Left lobe of liver (tissue), 2 donors: ENCODE measurements at regions not wholly inside any gene's neighbourhood (a gene's known extent, or its start where the extent isn't known, plus 50 kb on each side); places are given as distances from the start of the nearest gene placed in this dataset.
"Not testable (repeated sequence)": the region's sequence is repeated elsewhere in the genome, so short reads cannot be mapped to it uniquely, and the experiment has no call there.

Experiments used
- ATAC-seq: fragments of 200-7000 bp; cut with Tn5 transposase; one replicate; pipeline ENCODE4 v1.9.1; 2020; ENCODE audit warnings: mild to moderate bottlenecking, moderate library complexity
- DNase-seq: peaks from one replicate; pipeline ENCODE4 v3.0.0-alpha.2; 2020; ENCODE audit warnings: low spot score
- donor health status: DM: no; HTN: no; CAD: no; lungs with moderate emphysema.
- donor health status: DM: no; HTN: yes; CAD: no.

- no peak for DNase-seq
- no peak for ATAC-seq
Observed at GRCh38 chr10:84007482-84007881, 131.8 kb upstream of the GHITM start.

GRCh38 chr10:84008878-84009277, 130.4 kb upstream of the GHITM start:
- DNase-seq (no peak), ATAC-seq (peak; percentile 55)

GRCh38 chr10:84012431-84012830, 126.9 kb upstream of the GHITM start:
- DNase-seq (no peak), ATAC-seq (no peak)

DNA sequence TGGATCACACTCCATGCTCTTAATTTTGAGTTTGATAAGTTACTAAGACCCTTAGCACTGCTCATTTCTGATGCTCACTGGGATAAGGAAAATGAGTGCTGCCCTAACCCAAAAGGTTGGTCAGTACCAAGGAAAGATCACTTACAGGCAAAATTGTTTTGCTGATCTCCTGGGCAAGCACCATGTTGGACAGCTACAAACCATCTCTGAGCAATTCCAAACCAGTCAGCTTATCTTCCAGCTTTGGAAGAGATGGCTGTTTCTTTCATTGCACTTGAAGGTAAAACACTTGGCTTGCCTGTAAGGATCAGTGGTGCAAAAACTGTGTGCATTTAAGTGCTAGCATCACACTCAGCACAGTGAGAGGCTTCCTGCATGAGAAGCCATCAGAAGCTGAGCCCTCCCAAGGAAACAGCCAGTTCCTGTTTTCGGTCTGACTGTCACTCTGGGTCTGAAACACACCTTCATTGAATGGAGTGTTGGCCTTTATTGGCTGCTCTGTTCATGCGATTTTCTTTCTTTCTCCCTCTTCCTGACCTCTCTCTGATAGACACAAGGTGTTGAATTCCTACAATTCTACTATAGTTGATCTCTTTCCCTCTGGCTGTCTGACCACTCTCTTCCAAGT, 126.4 kb upstream of the GHITM start:
- no peak for ATAC-seq
- DNase-seq, result no peak

GRCh38 chr10:84015877-84016595, 123.3 kb upstream of the GHITM start:
- ATAC-seq (no peak), DNase-seq (no peak)

DNA sequence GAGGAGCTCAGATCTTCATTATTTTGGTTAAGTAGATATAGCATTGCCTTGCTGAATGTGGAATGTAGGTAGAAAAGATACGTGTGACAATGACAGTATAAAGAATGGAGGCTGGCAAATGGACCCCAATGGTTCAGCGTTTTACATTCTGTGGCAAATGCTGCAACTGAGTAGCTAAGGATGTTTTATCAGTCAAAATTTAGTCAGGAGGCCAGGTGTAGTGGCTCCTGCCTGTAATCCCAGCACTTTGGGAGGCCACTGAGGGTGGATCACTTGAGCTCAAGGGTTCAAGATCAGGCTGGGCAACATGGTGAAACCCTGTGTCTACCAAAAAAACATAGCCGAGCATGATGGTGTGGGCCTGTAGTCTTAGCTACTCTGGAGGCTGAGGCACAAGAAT, 120.5 kb upstream of the GHITM start:
- DNase-seq (no peak), ATAC-seq (no peak)

GRCh38 chr10:84019854-84020458, 119.4 kb upstream of the GHITM start:
- DNase-seq, ATAC-seq: not testable (repeated sequence)

DNA sequence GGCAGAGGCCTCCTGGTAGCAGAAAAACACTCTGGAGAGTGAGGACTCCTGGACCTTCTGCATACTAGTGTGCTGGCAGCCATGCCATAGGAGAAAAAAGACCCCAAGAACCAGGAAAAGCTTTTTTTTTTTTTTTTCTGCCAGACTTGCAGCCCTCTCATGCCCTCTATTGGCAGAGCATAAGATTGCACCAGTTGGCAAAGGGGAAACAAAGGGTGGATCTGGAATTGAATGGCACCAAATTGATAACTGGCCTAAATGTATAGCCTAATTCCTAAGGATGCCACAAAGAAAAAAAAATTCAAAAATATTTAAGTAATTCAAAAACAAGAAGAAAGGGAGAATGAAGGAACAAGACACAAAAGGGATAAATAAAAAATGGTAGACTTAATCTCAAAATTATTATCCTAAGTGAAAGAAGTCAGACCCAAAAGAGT, 112.5 kb upstream of the GHITM start:
- DNase-seq (no peak), ATAC-seq (peak; percentile 75)

GRCh38 chr10:84029840-84030239, 109.5 kb upstream of the GHITM start:
- DNase-seq (no peak), ATAC-seq (no peak)

GRCh38 chr10:84038035-84038434, 101.3 kb upstream of the GHITM start:
- DNase-seq, result no peak
- ATAC-seq, result no peak

- no peak for ATAC-seq
Observed at GRCh38 chr10:84039957-84040356, 99.4 kb upstream of the GHITM start.

DNA sequence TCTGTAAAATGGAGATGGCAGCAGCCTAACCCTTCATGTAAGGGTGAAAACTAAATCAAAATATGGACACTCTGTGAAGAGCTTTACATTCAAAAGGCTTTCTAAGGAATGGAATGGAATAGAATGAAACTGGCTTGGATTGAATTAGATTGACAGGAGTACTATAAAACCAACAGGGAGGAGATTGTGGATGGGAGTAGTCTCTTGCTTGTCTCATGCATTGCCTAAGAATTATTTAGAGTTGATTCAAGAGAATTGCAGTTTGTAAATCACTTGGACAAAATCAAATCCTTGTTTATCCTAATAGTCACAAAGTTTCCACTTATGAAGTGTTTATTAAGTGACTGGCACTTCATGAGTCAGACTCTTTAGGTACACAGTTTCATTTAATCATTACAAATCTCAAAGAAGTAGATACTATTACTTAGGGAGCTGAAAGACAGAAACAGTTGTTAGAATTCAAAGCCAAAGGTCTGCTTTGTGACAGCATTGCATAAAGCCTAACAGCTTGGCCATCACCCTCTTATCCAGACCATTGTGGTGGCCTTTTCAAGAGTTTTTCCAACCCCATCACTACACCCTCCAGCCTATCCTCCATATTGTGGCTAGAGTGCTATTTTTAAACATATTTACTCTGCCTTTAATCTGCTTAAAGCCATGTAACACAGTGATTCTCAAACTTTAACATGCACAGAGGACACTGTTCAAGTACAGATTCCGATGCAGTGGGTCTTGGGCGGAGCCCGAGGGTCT, 91.9 kb upstream of the GHITM start:
- no peak for ATAC-seq
- DNase-seq, result no peak

More at GRCh38 chr10:84039957-84040356, 99.4 kb upstream of the GHITM start:
- no peak for DNase-seq

- ATAC-seq (no peak), DNase-seq (no peak)
Observed at GRCh38 chr10:84049645-84050011, 89.7 kb upstream of the GHITM start.

DNA sequence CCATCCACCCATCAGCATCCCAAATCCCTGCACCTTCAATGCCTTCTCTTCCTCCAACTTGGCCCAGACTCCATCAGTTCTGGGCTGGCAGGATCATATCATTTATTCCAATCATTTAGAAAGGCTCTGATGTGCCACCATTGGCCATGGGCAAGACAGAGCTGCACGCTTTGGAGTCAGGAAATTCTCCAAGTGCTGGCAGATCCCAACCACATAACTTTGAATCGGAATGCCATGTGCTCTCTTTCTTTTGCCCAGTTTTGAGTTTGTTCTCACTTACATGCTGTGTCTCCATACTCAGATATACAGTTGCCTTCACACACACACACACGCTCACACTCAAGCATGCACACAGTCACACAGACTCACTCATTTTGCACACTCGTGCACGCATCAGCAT, 85.7 kb upstream of the GHITM start:
- no peak for ATAC-seq
- DNase-seq, result no peak

DNA sequence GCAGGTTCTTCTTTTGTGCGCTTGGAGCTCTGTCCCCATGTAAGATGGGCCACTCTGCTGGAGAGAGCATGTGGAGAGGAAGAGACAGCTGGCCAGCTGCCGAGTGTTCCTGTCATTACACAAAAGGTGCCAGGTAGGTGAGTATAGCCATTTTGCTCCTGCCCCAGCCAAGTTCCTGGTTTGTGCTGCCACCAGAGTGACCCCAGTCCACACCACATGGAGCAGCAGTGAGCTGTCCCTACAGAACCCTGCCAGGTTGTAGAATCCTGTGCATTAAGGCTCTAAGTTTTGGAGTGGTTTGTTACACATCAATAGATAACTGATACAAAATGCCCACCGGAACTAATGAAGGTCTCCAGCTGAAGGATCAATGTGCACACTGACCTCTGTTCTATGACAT, 84.6 kb upstream of the GHITM start:
- ATAC-seq (no peak), DNase-seq (no peak)

DNA sequence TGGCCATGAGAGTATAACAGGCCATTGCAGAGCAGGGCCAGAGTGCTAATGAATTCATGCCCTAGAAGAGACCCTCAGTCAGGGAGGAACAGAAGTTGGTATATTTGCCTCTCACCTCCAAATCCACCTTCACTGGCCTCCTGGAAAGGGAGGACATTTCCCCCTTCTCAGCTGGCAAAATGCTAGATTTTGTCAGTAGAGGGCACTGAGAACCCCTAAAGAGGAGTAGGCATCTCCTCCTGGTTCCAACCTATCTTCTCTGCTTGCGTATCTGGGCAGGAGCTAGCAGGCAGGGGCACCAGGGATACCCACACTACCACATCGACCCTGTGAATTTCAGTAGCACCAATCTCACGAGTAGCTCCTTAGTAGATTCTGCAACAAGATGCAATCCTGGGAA, 79.8 kb upstream of the GHITM start:
- ATAC-seq, result no peak
- DNase-seq, result no peak

DNA sequence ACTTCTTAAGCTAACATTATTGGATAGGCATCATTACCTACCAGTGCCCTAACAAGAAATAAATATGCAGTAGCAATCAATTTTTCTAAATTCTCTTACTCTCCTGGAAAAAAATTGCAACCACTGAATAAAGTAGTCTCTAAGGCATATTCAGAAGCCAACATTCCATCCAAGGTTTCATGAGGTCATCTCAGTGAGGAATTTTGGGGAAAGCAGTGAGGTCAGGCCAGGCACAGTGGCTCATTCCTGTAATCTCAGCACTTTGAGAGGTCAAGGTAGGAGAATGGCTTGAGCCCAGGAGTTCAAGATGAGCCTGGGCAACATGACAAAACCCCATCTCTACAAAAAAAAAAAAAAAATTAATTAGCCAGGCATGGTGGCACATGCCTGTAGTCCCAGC, 75.9 kb upstream of the GHITM start:
- ATAC-seq (no peak), DNase-seq (no peak)

GRCh38 chr10:84065804-84066601, 73.3 kb upstream of the GHITM start:
- ATAC-seq, result no peak

GRCh38 chr10:84074521-84074920, 64.8 kb upstream of the GHITM start:
- DNase-seq, result no peak
- ATAC-seq, result no peak

More at GRCh38 chr10:84065804-84066601, 73.3 kb upstream of the GHITM start:
- no peak for DNase-seq

DNA sequence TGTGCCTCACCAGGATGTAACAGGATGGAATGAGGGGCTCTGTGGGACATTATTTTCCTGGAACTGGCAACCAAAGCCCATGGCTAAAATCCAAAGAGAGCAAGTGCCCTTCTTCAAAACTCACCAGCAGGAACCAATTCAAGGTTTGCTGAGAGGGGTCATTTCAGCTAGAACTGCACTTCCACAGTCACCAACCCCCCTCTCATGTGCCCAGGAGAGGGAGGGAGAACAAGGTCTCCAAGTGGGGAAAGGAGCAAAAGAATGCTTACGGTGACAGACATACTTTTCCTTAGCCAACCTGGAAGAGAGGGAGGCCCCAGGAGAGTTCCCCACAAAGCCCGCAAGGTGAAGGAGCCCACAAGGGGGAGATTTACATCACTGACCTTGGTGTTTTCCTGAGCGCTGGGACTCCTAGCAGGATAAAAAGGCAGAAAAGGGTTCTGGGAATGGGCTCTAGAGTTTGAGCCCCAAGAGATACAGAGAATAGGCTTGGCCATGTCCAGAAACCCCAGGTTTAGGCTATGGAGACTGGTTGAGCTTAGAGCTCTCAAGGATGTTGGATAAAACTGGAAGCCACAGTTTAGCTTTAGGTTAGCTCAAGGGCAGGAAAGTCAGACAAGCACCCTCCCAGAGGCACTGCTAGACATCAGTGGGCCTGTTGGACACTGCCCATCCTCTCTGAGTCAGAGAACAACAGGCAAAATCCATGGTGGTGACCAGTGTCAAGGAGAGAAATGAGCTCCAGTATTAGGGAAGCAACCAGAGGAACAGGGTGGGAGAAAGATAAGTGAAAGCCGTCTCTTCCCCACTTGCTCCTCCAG, 63.9 kb upstream of the GHITM start:
- ATAC-seq (no peak), DNase-seq (no peak)
